ENCODE measurements at regions not wholly inside any gene's neighbourhood (a gene's known extent, or its start where the extent isn't known, plus 50 kb on each side); places are given as distances from the start of the nearest gene placed in this dataset.

- TF ChIP-seq CTCF (IDR thresholded peaks at IDR 0.05) (no peak), POLR2A (IDR thresholded peaks at IDR 0.05) (no peak)
Observed at GRCh38 chr22:44582016-44582415, 84.0 kb upstream of the RTL6 start.
